Activated CD8-positive, alpha-beta memory T cell treated with anti-CD3 and anti-CD28 coated beads for 24 hours (primary cell): ENCODE measurements at regions not wholly inside any gene's neighbourhood (a gene's known extent, or its start where the extent isn't known, plus 50 kb on each side); places are given as distances from the start of the nearest gene placed in this dataset.

Experiments used
- DNase-seq: peaks from one replicate; pipeline ENCODE4 v3.0.0-alpha.2; 2020

- DNase-seq = peak; percentile 33
Measured at GRCh38 chr10:42952931-42953683, 123.8 kb upstream of the RET start.

GRCh38 chr10:42953684-42954674 lies 122.9 kb upstream of the RET start:
- DNase-seq = peak; percentile 35

- peak; percentile 38 for DNase-seq
Measured at GRCh38 chr10:42954766-42955492, 121.9 kb upstream of the RET start.

DNA sequence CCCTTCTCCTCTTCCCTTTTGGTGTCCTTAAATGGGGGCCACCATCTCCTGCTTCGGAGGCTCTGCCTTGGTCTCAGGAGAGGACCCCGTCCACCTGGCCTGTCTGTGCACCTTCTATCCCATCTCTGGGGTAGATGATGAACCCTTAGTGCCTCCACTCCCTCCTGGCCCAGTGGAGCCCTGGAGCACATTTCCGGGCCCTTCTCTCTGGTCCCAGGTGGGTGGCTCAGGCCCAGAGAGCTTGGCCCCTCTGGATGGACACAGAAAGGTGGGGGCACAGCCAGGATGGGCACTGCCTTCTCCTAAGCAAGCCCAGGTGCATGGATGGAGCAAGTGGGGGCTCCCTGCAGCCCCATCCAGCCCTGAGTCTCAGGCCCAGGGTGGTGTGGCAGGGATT lies 121.4 kb upstream of the RET start:
- DNase-seq = peak; percentile 43

- no peak for DNase-seq
Measured at GRCh38 chr10:42956045-42956444, 120.8 kb upstream of the RET start.

DNA sequence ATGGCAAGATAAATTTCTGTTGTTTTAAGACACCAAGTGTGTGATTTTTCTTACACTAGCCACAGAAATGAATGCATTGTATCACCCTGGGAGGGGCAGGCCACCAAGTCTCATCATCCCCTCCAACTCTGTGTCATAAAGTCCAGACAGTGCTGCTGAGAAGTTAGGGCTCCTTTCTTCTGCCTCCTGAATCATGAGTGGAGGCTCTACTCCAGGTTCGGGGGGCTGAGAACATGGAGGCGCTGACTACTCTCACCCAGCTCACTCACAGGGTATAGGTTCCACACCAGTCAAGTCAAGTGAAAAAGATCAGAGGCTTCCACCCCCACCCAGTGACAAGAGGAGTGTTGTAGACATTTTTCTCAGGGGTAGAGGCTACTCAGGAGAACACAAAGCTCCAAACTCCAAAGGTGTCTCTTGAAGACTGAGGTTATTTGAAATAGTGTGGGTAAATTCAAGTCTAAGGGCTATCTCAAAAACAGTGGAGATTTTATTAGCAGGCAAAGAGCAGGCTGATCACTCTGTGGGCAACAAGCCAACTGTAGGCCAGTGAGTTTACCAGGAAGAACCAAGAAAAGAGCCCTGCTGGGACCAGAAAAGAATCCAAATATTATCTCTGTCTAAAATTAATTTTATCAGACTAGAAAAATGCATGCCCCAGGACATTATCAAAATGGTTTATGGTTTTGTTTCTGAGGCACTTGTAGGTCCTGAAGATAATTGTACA lies 118.6 kb upstream of the RET start:
- no peak for DNase-seq

DNA sequence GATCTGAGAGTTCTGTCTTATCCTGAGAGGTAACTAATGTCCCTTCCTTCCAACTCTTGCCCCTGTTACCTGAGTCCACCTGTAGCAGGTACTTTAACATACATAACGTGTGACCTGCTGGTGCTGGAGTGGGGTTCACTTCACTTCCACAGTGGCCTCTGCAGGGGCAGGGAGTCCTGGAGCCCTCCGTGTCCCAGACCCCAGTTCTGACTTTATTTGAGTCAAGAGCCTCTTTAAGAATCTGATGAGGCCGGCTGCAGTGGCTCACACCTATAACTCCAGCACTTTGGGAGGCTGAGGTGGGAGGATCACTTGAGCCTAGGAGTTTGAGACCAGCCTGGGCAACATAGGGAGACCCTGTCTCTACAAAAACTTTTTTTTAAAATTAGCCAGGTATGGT lies 117.0 kb upstream of the RET start:
- peak; percentile 38 for DNase-seq

GRCh38 chr10:42960491-42960990 lies 116.3 kb upstream of the RET start:
- peak; percentile 24 for DNase-seq

DNA sequence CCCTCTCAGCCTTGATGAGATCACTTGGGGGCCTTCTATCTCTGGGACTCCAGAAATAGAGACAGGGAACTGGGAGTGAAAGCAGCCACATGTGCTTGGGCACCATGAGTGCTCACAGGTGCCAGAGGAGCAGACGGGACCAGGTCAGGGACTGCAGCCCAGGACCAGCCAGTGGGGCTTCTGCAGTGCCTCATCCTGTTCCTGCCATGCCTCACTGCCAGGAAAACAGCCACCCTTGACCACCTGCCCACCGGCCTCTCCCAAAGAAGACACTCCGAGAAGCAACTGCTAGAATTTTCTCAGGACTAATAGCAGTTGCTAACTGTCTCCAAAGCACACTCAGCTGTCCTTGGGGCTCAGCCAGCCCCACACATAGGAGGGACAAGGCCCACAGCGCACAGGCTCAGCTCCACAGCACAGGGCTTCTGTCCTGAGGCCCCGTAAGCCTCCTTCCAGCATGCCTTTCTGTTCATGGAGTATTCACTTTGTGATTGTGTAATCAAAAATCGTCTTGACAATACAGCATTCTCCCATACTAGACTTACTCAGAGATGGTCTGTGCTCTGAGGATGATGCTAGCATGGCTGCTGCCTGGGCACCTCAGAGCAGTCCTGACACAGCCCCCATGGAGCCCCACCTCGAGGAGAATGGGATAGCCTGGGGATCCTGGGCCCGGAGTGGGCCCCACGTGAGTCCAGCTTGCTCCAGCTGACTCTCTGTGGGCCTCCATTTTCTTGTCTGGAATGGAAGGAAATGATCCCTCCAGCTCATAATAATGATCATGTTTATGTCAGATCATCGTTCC lies 115.7 kb upstream of the RET start:
- DNase-seq = peak; percentile 24

DNA sequence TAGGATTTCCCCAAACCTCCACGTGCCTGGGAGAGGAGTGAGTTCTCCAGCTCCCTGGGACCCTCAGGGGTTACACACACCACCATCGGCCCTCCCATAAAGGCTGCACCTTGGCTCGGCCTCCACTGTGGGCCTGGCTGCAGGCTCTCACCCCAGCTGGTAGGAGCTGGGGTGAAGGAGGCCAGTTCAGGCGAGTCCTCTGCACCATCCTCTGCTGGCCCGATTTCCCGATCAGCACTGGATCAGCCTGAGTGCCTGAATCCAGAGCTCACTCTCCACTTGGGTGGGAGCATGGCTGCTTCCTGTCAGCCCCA lies 115.1 kb upstream of the RET start:
- DNase-seq = peak; percentile 28

GRCh38 chr10:42962110-42962901 lies 114.6 kb upstream of the RET start:
- no peak for DNase-seq

GRCh38 chr10:42962902-42963231 lies 114.0 kb upstream of the RET start:
- DNase-seq = peak; percentile 41

DNA sequence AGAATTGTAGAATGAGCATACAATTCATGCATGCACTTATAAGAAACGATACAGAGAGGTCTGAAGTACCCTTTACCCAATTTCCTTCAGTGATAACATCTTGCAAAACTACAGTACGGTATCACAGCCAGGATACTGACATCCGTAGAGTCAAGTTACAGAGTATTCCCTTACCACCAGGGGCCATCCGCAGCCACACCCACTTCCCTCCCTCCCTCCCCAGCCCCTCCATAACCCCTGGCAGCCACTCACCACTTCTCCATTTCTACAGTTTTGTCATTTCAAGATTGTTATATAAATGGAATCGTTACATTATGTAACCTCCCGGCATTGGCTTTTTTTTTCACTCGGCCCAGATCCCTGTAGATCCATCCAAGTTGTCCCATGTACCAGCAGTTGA lies 113.6 kb upstream of the RET start:
- no peak for DNase-seq

DNA sequence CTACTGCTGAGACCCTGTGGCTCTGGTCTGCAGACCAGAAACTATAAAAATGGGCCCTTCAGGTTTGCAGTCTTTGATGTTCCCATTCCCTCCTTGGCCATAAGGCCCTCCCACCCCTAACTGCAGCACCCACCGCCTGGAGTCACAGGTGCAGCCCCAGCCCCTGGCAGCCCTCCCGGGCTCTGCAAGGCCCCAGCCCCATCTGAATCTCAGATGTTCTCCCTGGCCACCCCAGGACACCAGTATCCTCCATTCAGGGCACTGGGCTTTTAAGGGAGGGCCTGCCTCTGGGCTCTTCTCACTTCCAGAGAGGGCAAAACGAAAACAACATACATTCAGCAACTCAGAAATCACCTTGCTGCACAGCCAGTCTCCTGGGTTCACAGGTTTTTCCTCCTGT lies 107.7 kb upstream of the RET start:
- DNase-seq = no peak

- peak; percentile 21 for DNase-seq
Measured at GRCh38 chr10:42969909-42970308, 107.0 kb upstream of the RET start.

- DNase-seq = peak; percentile 37
Measured at GRCh38 chr10:42970451-42971250, 106.2 kb upstream of the RET start.

GRCh38 chr10:42971251-42971599 lies 105.6 kb upstream of the RET start:
- DNase-seq = peak; percentile 52

DNA sequence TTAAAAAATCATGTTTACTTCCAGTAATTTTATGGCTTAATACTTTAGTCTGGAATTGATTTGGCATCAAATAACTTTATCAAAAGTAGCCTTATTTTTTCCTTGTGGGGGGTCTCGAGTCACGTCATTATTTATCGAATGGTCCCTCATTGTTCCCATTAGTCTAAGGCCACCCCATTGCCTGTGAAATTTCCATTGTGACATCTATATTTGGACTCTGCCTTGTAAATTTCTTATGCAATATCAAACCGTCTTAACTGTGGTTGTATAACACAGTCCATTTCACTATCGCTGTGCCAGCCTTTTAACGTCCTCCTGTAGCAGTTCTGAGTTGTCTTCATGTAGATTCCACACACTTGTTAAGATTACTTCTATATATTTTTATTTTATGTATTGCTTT lies 103.9 kb upstream of the RET start:
- DNase-seq = no peak

- DNase-seq = no peak
Measured at GRCh38 chr10:42973411-42973810, 103.5 kb upstream of the RET start.
